HG03354 (cell line): ENCODE measurements at regions not wholly inside any gene's neighbourhood (a gene's known extent, or its start where the extent isn't known, plus 50 kb on each side); places are given as distances from the start of the nearest gene placed in this dataset.
"Not testable (repeated sequence)": the region's sequence is repeated elsewhere in the genome, so short reads cannot be mapped to it uniquely, and the experiment has no call there.

Experiments used
- ATAC-seq: cut with Tn5 transposase; IDR thresholded peaks from one replicate; pipeline ENCODE4 v1.9.1; 2021; ENCODE audit warnings: mild to moderate bottlenecking; ENCODE audit not compliant: unreplicated experiment, poor library complexity, severe bottlenecking

GRCh38 chr12:63003223-63003819, 68.4 kb upstream of the PPM1H start:
- no peak for ATAC-seq

- ATAC-seq = not testable (repeated sequence)
These were observed 67.1 kb upstream of the PPM1H start for GRCh38 chr12:63002059-63002458.

GRCh38 chr12:62998454-62998853, 63.5 kb upstream of the PPM1H start:
- ATAC-seq = no peak

GRCh38 chr12:62995097-62995496, 60.1 kb upstream of the PPM1H start:
- no peak for ATAC-seq

GRCh38 chr12:62986844-62987243, 51.9 kb upstream of the PPM1H start:
- no peak for ATAC-seq
